K562 (cell line): ENCODE measurements at regions not wholly inside any gene's neighbourhood (a gene's known extent, or its start where the extent isn't known, plus 50 kb on each side); places are given as distances from the start of the nearest gene placed in this dataset.
A peak's percentile ranks its signal among the peaks of the same experiment; 100 is the strongest.

ENCODE experiments used
- ATAC-seq: fragments of 200-7000 bp; cut with Tn5 transposase; 3 replicates; pipeline ENCODE4 v1.9.1; 2020; ENCODE audit warnings: moderate library complexity
- BruUV-seq: library from RNA; stranded (reverse); fragments of 400-500 nt; replicated peaks from 2 replicates; lab custom pipeline; 2021; lab: Mats Ljungman, UMichigan
- CTCF ChIA-PET: fragments of 300-600 bp; formaldehyde crosslinking; extraction: SDS; loops from one replicate; lab custom pipeline; 2021; ENCODE audit warnings: low intra/inter-chr PET ratio; lab: Yijun Ruan, JAX
- POLR2A ChIA-PET: fragments of 300-600, 350-650 bp; sonication (Branson Sonifier 250); formaldehyde crosslinking; extraction: SDS; loops from one replicate; lab custom pipeline; 2021; ENCODE audit warnings: antibody characterized with exemption, inconsistent platforms; lab: Yijun Ruan, JAX
- DNase-seq, 4 experiments: peaks; one replicate each; pipeline versions ENCODE4 v3.0.0 to v3.0.0-alpha.2; 2011 to 2018; ENCODE audit warnings: low spot score in 3 of 4, mixed read lengths in 3 of 4; ENCODE audit errors: extremely low read depth in 1 of 4
- FAIRE-seq: peaks from 2 replicates; lab custom pipeline; 2011; peaks lifted over from hg19 to GRCh38; lab: Jason Lieb, UNC
- H2AFZ ChIP-seq: 2 replicates; pipeline ENCODE4 v1.6.0; 2011; ENCODE audit warnings: low read depth, low read length, control low read depth, inconsistent platforms
- H3K27ac ChIP-seq: fragments of 200-600 bp; 3 replicates; pipeline ENCODE4 v1.8.0; 2011; ENCODE audit warnings: low read depth, mild to moderate bottlenecking, control low read depth, inconsistent platforms, low read length, moderate library complexity, mixed read lengths; ENCODE audit errors: extremely low read depth
- H3K27me3 ChIP-seq, 2 experiments: fragments of 300-600 bp in 1 of 2; 2 replicates in 1 of 2; 3 replicates in 1 of 2; pipeline versions ENCODE4 v1.6.0 to v1.8.0; 2011; ENCODE audit warnings: inconsistent platforms in 2 of 2, low read length in 2 of 2, mild to moderate bottlenecking in 1 of 2, mixed read lengths in 1 of 2, moderate library complexity in 1 of 2; ENCODE audit not compliant: control insufficient read depth in 2 of 2, insufficient read depth in 2 of 2
- H3K36me3 ChIP-seq: fragments of 300-600 bp; 3 replicates; pipeline ENCODE4 v1.8.0; 2011; ENCODE audit warnings: mild to moderate bottlenecking, low read length, inconsistent platforms; ENCODE audit not compliant: control insufficient read depth, insufficient read depth
- H3K4me1 ChIP-seq, 2 experiments: fragments of 200-600 bp in 1 of 2; replicated peaks in 1 of 2; 2 replicates in 1 of 2; 3 replicates in 1 of 2; pipeline versions ENCODE4 v1.5.1 to v1.8.0; 2011; ENCODE audit warnings: inconsistent platforms in 2 of 2, low read length in 2 of 2, mild to moderate bottlenecking in 1 of 2, mixed read lengths in 1 of 2, moderate library complexity in 1 of 2; ENCODE audit not compliant: control insufficient read depth in 2 of 2, insufficient read depth in 2 of 2
- H3K4me2 ChIP-seq: 2 replicates; pipeline ENCODE4 v1.6.1; 2011; ENCODE audit warnings: low read length, control low read depth, inconsistent platforms, mixed read lengths; ENCODE audit not compliant: insufficient read depth
- H3K4me3 ChIP-seq: fragments of 200-600 bp; sonication (generic), shearing (Covaris generic); 2 replicates; pipeline ENCODE4 v1.5.1; 2016; ENCODE audit warnings: control low read depth, inconsistent platforms
- H3K79me2 ChIP-seq: fragments of 200-600 bp; 3 replicates; pipeline ENCODE4 v1.8.0; 2011; ENCODE audit warnings: low read length, inconsistent platforms; ENCODE audit not compliant: control insufficient read depth, insufficient read depth
- H3K9ac ChIP-seq, 2 experiments: 2 replicates each; pipeline versions ENCODE4 v1.6.0 to v1.6.1; 2011; ENCODE audit warnings: low read depth in 2 of 2, low read length in 2 of 2, control low read depth in 1 of 2, inconsistent platforms in 1 of 2, mild to moderate bottlenecking in 1 of 2, mixed read lengths in 1 of 2; ENCODE audit not compliant: insufficient read depth in 1 of 2
- H3K9me1 ChIP-seq: one replicate; pipeline ENCODE4 v1.6.0; 2011; ENCODE audit warnings: inconsistent platforms, mild to moderate bottlenecking, low read length, moderate library complexity; ENCODE audit not compliant: control insufficient read depth, insufficient read depth
- H3K9me3 ChIP-seq: replicated peaks from 2 replicates; pipeline ENCODE4 v1.5.1; 2011; ENCODE audit warnings: low read depth, low read length, inconsistent platforms; ENCODE audit not compliant: control insufficient read depth, insufficient read depth
- H4K20me1 ChIP-seq: replicated peaks from 2 replicates; pipeline ENCODE4 v1.6.1; 2011; ENCODE audit warnings: low read length, inconsistent platforms, mixed read lengths; ENCODE audit not compliant: control insufficient read depth, insufficient read depth
- FOXJ3 ChIP-seq: sonication (generic); formaldehyde crosslinking; IDR thresholded peaks from 2 replicates; pipeline ENCODE4 v1.4.0; 2020; ENCODE audit warnings: mild to moderate bottlenecking, missing genetic modification reagents
- RBM25 ChIP-seq: fragments of 200-400 bp; formaldehyde crosslinking; IDR thresholded peaks from 2 replicates; pipeline ENCODE4 v1.6.1; 2018; ENCODE audit warnings: low read length, low read depth, moderate library complexity; ENCODE audit not compliant: severe bottlenecking
- TSHZ1 ChIP-seq: fragments of 250-450 bp; sonication (Bioruptor Pico); IDR thresholded peaks from 2 replicates; pipeline ENCODE4 v1.4.0; 2020; ENCODE audit warnings: mild to moderate bottlenecking, moderate library complexity
- ZNF184 ChIP-seq: sonication (generic); formaldehyde crosslinking; IDR thresholded peaks from 2 replicates; pipeline ENCODE4 v1.5.0; 2020; ENCODE audit warnings: missing genetic modification reagents
- ZNF511 ChIP-seq: sonication (generic); formaldehyde crosslinking; IDR thresholded peaks from 2 replicates; pipeline ENCODE4 v1.8.0; 2022; ENCODE audit warnings: mild to moderate bottlenecking, missing genetic modification reagents
- ZNF766 ChIP-seq: fragments of 200-800 bp; sonication (Bioruptor generic); conservative IDR thresholded peaks from 2 replicates; pipeline ENCODE4 v1.6.1; 2016; ENCODE audit warnings: missing genetic modification characterization, missing compliant biosample characterization
- WGBS: fragments of 100-300 bp; shearing (Covaris generic); methylation state at CpG from one replicate; pipeline ENCODE4 v1.1.6; 2016; ENCODE audit warnings: low coverage, mixed read lengths; ENCODE audit not compliant: insufficient coverage; ENCODE audit errors: missing lambda C conversion rate; 5-methylcytosine and 5-hydroxymethylcytosine counted together
- in situ Hi-C: fragments of 300-500 bp; cut with MboI; formaldehyde crosslinking; loops from 4 replicates; pipeline ENCODE4 v1.15.0; 2018; ENCODE audit warnings: inconsistent platforms, mixed read lengths
- intact Hi-C: fragments of 100-400 bp; cut with micrococcal nuclease; formaldehyde crosslinking; loops from 2 replicates; pipeline ENCODE4 v1.14.2; 2022

- Histone ChIP-seq H3K9me3 (no peaks in the 10 kb centered on the region; the same call in 1 of the 2 replicates), H3K4me1 (no peaks in the 10 kb centered on the region), H3K27ac (no peak overlapping the region), H3K4me3 (no peak overlapping the region), H3K9me1 (no peaks in the 10 kb centered on the region), H3K79me2 (no peaks in the 10 kb centered on the region), H4K20me1 (no peaks in the 10 kb centered on the region), H2AFZ (no peak overlapping the region), H3K27me3 (no peaks in the 10 kb centered on the region), H3K36me3 (no peaks in the 10 kb centered on the region), H3K4me2 (no peak overlapping the region), H3K9ac (no peak overlapping the region)
- intact Hi-C loops = no loop called here
- BruUV-seq = no TSS peak
- 2% methylated on average over 3 of the region's 3 CpGs for WGBS
- no peak for TF ChIP-seq ZNF511 (CRISPR knock-in tag)
- no peak for TF ChIP-seq RBM25
- no peak for TF ChIP-seq ZNF766
- TF ChIP-seq ZNF184 (CRISPR knock-in tag) = 0 out of 2 replicates have a peak, but pooled peaks have one; percentile 54
- TF ChIP-seq FOXJ3 = no peak
- no peak for TF ChIP-seq TSHZ1 (CRISPR knock-in tag)
- DNase-seq (no peak), FAIRE-seq (no peak), ATAC-seq (no peak)
- CTCF ChIA-PET = no interaction called here
- POLR2A ChIA-PET = no interaction called here
- in situ Hi-C loops = no loop called here
Measured at GRCh38 chr15:85976102-85976501, 103.6 kb upstream of the AGBL1 start.
